HG03103 (cell line): ENCODE measurements at regions not wholly inside any gene's neighbourhood (a gene's known extent, or its start where the extent isn't known, plus 50 kb on each side); places are given as distances from the start of the nearest gene placed in this dataset.
"Not testable (repeated sequence)": the region's sequence is repeated elsewhere in the genome, so short reads cannot be mapped to it uniquely, and the experiment has no call there.

Experiments
- ATAC-seq: cut with Tn5 transposase; IDR thresholded peaks from one replicate; pipeline ENCODE4 v1.9.1; 2021; ENCODE audit warnings: low read depth; ENCODE audit not compliant: unreplicated experiment

- ATAC-seq: no peak
Observed at GRCh38 chr12:73629893-73630831, 907.5 kb upstream of the ATXN7L3B start.

DNA sequence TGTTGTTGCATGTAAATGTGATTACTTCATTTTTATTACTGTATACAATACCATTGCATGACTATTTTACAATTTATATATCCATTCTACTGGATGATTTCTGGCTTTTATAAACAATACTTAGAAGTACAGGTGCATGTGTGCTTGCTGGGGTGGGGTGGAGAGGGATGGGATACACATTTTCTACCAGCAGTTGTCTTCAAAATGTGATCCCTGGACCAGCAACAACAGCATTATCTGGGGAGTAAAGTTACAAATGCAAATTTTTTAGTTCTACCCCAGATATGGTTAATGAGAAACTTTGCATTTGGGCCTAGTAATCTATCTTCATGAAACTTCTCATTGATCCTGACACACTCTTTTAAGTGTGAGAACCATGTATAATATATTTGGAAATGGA, 905.4 kb upstream of the ATXN7L3B start:
- no peak for ATAC-seq

GRCh38 chr12:73632661-73633060, 905.0 kb upstream of the ATXN7L3B start:
- ATAC-seq: no peak

DNA sequence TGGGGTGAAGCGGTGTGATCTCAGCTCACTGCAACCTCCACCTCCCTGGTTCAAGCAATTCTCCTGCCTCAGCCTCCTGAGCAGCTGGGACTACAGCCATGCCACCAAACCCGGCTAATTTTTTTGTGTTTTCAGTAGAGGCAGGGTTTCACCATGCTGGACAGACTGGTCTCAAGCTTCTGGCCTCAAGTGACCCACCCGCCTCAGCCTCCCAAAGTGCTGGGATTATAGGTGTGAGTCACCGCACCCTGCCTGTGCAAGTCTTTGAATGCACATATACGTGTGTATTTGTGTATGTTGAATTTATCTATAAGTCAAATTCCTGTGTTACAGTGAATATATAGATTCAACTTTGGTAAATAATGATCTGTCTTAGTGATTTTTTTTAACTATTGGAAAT, 898.2 kb upstream of the ATXN7L3B start:
- ATAC-seq: not testable (repeated sequence)

DNA sequence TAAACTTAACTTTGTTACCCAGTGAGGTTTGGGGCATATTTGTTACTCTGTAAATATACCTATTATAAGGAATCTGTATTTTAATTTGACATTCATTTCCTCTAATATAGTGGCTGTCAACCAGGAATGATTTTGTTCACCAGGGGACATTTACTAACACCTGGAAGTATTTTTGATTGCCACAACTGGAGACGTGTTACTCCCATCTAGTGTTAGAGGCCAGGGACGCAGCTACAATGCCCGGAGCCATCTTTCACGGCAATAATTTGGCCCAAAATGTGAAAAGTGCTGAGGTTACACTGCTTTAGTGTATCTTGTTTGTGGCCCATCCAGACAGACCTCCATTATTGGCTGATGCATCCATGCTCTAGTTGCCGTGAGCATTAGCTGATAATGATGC, 881.3 kb upstream of the ATXN7L3B start:
- ATAC-seq: no peak

DNA sequence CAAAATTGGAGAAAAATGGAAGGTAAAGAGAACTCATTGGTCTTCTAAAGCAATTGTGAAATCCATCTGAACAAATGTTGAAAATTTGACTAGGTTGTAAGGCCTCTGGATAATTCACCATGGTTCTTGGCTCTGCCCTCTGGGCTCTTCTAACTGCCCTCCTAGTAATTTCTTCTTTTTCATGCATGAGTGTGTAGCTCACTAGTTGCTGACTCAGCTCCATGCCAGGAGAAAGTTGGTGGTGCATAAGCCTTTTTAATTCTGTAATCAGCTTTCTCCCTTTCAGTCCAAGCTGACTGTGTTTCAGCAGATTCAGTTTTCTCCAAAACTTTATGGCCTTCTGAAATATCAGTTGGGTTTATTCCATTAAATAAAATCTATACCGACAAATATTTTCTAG, 877.8 kb upstream of the ATXN7L3B start:
- ATAC-seq: no peak

DNA sequence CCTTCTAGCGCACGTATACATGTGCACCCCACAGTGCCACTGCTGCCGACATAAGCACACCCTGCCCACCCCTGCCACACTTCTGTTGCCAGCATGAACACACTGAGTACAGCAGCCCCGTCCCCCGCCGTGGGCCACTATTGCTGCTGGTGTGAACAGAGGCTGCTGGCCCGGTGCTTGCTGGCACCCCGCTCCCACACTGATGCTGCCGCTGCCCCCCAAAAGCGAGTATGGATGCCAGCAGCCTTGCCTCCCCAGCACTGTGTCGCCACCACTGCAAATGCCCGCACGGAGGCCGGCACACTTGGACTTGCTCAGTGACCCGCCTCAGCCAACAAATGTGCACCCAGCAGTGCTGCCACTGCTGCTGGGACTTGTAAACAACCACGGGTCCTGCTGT, 872.4 kb upstream of the ATXN7L3B start:
- no peak for ATAC-seq

DNA sequence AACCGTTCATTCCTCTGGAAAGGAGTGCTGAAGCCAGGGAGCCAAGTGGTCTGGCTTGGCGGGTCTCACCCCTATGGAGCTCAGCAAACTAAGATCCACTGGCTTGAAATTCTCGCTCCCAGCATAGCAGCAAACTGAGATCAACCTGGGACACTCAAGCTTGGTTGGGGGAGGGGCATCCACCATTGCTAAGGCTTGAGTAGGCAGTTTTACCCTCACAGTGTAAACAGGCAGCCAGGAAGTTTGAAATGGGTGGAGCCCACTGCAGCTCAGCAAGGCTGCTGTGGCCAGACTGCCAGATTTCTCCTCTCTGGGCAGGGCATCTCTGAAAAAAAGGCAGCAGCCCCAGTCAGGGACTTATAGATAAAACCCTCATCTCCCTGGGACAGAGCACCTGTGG, 866.1 kb upstream of the ATXN7L3B start:
- ATAC-seq: not testable (repeated sequence)

DNA sequence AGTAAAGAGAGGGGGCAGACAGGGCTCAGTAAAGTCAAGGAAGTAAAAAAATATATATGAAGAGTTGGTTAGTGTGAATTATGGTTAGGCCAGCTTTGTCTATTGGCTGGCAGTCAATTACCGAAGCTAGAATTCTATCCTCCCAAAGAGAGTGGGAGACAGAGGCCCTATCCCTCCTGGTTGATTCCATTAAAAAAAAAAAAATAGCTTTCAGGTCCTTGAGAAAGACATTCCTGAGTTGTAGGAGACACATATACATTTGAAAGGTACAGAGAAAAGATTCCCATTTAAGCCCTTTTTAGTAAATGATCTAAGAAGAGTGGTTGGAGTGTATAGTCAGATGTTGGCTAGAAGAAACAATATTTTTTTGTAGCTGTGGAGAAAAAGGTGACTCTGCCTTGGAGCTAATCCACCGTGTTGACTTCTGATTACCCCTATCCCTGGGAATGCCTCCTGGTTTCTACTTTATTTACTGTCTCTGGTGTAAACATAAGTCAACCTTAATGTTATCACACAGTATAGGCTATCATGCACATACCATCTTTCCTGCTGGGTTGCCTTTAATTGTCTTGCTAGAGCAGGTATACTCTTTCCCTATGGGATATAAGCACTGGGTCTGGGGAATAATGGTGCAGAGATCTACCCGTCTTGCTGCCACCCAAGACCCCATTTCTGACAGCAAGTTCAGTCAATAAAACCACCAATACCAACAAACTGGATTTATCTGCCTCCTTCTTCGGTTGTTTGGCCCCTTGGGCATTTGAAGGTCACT, 859.9 kb upstream of the ATXN7L3B start:
- no peak for ATAC-seq

GRCh38 chr12:73678335-73678734, 859.3 kb upstream of the ATXN7L3B start:
- ATAC-seq: no peak

- no peak for ATAC-seq
Observed at GRCh38 chr12:73699318-73699717, 838.3 kb upstream of the ATXN7L3B start.

DNA sequence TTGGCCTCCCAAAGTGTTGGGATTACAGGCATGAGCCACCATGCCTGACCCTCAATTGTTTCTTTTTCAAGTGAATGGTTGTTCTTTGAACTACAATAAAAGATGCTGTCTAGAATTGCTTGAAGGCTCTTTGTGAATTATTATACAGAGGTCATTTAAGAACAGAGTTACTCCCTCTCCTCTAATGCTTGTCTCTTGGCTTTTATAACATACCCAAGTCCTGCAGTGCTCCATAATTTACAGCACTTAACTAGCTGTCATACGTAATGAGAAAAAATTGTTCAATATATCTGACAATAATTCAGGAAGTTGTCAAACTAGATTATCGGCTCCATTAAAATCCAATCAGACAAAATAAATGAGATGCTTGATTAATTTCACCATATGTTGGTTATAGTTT, 823.0 kb upstream of the ATXN7L3B start:
- ATAC-seq: no peak

DNA sequence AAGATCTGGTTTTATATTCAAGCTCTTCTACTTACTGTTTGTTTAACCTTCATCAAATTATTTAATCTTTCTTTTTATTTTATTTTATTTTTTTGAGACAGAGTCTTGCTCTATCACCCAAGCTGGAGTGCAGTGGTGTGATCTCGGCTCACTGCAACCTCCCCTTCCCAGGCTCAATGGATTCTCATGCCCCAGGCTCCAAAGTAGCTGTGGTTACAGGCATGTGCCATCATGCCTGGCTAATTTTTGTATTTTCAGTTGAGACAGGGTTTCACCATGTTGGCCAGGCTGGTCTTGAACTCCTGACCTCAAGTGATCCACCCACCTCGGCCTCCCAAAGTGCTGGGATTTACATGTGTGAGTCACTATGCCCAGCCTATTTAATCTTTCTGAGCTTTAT, 821.5 kb upstream of the ATXN7L3B start:
- ATAC-seq: not testable (repeated sequence)

GRCh38 chr12:73719223-73719622, 818.4 kb upstream of the ATXN7L3B start:
- no peak for ATAC-seq

DNA sequence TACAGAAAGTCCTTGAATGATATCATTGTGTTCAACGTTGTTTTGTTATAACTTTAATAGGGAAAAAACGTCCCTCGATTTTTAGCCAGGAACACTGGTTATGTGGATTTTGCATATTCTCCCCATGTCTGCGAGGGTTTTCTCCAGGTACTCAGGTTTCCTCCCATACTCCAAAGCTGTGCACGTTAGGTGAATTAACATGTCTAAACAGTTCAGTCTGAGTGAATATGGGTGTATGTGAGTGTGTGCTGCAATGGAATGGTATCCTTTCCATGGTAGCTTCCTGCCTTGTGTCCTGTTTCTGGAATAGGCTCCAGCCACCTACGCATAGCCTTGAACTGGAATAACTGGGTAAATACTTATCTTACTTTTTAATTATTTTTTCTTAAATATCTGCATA, 810.8 kb upstream of the ATXN7L3B start:
- no peak for ATAC-seq

GRCh38 chr12:73731658-73732057, 806.0 kb upstream of the ATXN7L3B start:
- no peak for ATAC-seq

GRCh38 chr12:73769337-73769736, 768.3 kb upstream of the ATXN7L3B start:
- ATAC-seq: no peak

GRCh38 chr12:73798523-73798922, 739.1 kb upstream of the ATXN7L3B start:
- ATAC-seq: no peak

DNA sequence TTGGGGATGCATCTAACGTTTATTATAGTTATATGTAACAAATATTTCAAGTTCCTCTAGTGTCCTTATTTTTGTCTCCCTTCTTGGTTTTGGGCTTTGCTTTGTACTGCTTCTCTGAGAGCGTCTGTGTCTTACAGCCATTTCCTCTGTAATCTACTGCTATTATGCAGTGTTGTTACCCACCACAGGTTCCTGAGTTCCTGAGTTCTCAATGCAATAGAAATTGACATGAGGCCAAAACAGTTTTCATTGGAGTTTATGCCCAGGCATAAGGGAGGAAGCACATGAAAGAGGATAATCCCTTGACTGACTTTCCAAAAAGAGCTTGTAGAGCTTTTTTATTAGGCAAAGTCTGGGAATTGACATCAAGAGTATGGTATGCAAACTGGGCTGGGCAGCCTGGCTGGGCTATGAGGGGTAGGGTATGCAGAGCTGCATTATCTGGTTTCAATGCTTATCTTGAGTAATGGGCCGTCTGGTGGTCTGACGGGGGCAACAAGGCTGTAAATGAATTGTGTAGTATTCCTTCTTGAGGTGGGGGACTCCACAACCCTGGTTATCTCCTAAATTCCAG, 722.5 kb upstream of the ATXN7L3B start:
- no peak for ATAC-seq

DNA sequence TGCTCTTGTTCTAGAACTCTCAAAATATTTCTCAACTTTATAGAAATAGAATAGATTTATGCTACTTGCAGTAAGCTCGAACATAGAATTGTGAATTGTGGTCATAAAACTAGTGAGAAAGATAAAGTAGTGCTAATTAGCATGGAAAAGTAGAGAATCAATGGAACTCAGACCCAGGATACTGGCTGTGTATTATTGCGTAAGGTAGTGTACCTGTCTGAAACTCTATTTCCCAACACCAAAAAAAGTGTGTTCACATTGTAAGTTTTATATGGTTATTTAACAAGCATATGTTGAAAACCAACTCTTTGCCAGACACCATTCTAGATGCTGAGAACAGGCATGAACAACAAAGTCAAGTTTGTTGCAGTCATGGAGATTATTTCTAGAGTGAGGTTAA, 720.5 kb upstream of the ATXN7L3B start:
- ATAC-seq: no peak

GRCh38 chr12:73833746-73834145, 703.9 kb upstream of the ATXN7L3B start:
- ATAC-seq: no peak
